ENCODE measurements at regions not wholly inside any gene's neighbourhood (a gene's known extent, or its start where the extent isn't known, plus 50 kb on each side); places are given as distances from the start of the nearest gene placed in this dataset.

- Mint-ChIP-seq H3K27ac (no peak overlapping the region), H3K4me3 (no peak overlapping the region), H3K9me3 (peaks cover 0 to 10% (median 3%) of the 10 kb centered on the region in 7 donors), H3K4me1 (no peaks in the 10 kb centered on the region), H3K27me3 (no peaks in the 10 kb centered on the region), H3K36me3 (no peaks in the 10 kb centered on the region)
- DNase-seq (no peak), ATAC-seq (ENCODE audit: low read depth in 2 of 2) (no peak)
- H3K36me3 ChIP-seq (ENCODE audit: control insufficient read depth, insufficient read depth, low read length): no peaks in the 10 kb centered on the region
- no peaks in the 10 kb centered on the region for H3K27me3 ChIP-seq (ENCODE audit: control insufficient read depth, insufficient read depth, low read length)
- no peak overlapping the region for H3K27ac ChIP-seq (ENCODE audit: insufficient read depth, low read length, poor library complexity, severe bottlenecking)
- H3K4me3 ChIP-seq (ENCODE audit: low read depth, low read length): no peak overlapping the region
- no peaks in the 10 kb centered on the region for H3K4me1 ChIP-seq (ENCODE audit: control insufficient read depth, insufficient read depth, low read length, poor library complexity, severe bottlenecking)
- no peaks in the 10 kb centered on the region for H3K9me3 ChIP-seq (ENCODE audit: control insufficient read depth in 2 of 2, low read length in 2 of 2)
These were observed 1331.3 kb downstream of the AACS start for GRCh38 chr12:126396536-126396935.

GRCh38 chr12:126397071-126397581 lies 1331.9 kb downstream of the AACS start:
- H3K4me3 Mint-ChIP-seq: no peak overlapping the region
- Histone ChIP-seq H3K4me3 (ENCODE audit: low read depth, low read length) (no peak overlapping the region), H3K27me3 (ENCODE audit: control insufficient read depth, insufficient read depth, low read length) (no peaks in the 10 kb centered on the region), H3K36me3 (ENCODE audit: control insufficient read depth, insufficient read depth, low read length) (no peaks in the 10 kb centered on the region), H3K27ac (ENCODE audit: insufficient read depth, low read length, poor library complexity, severe bottlenecking) (no peak overlapping the region), H3K4me1 (ENCODE audit: control insufficient read depth, insufficient read depth, low read length, poor library complexity, severe bottlenecking) (no peaks in the 10 kb centered on the region), H3K9me3 (ENCODE audit: control insufficient read depth in 2 of 2, low read length in 2 of 2) (no peaks in the 10 kb centered on the region)
- H3K27ac Mint-ChIP-seq: no peak overlapping the region
- no peak for ATAC-seq (ENCODE audit: low read depth in 2 of 2)
- H3K27me3 Mint-ChIP-seq: no peaks in the 10 kb centered on the region
- H3K9me3 Mint-ChIP-seq: peaks cover 0 to 10% (median 3%) of the 10 kb centered on the region in 7 donors
- no peak for DNase-seq
- H3K4me1 Mint-ChIP-seq: no peaks in the 10 kb centered on the region
- H3K36me3 Mint-ChIP-seq: no peaks in the 10 kb centered on the region

GRCh38 chr12:126397660-126398059 lies 1332.4 kb downstream of the AACS start:
- H3K27ac ChIP-seq (ENCODE audit: insufficient read depth, low read length, poor library complexity, severe bottlenecking): no peak overlapping the region
- no peaks in the 10 kb centered on the region for H3K36me3 Mint-ChIP-seq
- no peaks in the 10 kb centered on the region for H3K4me1 ChIP-seq (ENCODE audit: control insufficient read depth, insufficient read depth, low read length, poor library complexity, severe bottlenecking)
- H3K27ac Mint-ChIP-seq: no peak overlapping the region
- H3K27me3 ChIP-seq (ENCODE audit: control insufficient read depth, insufficient read depth, low read length): no peaks in the 10 kb centered on the region
- no peak overlapping the region for H3K4me3 ChIP-seq (ENCODE audit: low read depth, low read length)
- no peaks in the 10 kb centered on the region for H3K27me3 Mint-ChIP-seq
- H3K36me3 ChIP-seq (ENCODE audit: control insufficient read depth, insufficient read depth, low read length): no peaks in the 10 kb centered on the region
- no peaks in the 10 kb centered on the region for H3K4me1 Mint-ChIP-seq
- H3K4me3 Mint-ChIP-seq: no peak overlapping the region
- H3K9me3 Mint-ChIP-seq: peaks cover 0 to 10% (median 3%) of the 10 kb centered on the region in 7 donors
- no peaks in the 10 kb centered on the region for H3K9me3 ChIP-seq (ENCODE audit: control insufficient read depth in 2 of 2, low read length in 2 of 2)
- ATAC-seq (ENCODE audit: low read depth in 2 of 2) (no peak), DNase-seq (no peak)

GRCh38 chr12:126400831-126401230 lies 1335.6 kb downstream of the AACS start:
- Mint-ChIP-seq H3K27ac (no peak overlapping the region), H3K9me3 (peaks cover 0 to 14% (median 3%) of the 10 kb centered on the region in 7 donors), H3K36me3 (no peaks in the 10 kb centered on the region), H3K27me3 (no peaks in the 10 kb centered on the region), H3K4me3 (no peak overlapping the region), H3K4me1 (no peaks in the 10 kb centered on the region)
- Histone ChIP-seq H3K36me3 (ENCODE audit: control insufficient read depth, insufficient read depth, low read length) (no peaks in the 10 kb centered on the region), H3K4me1 (ENCODE audit: control insufficient read depth, insufficient read depth, low read length, poor library complexity, severe bottlenecking) (no peaks in the 10 kb centered on the region), H3K9me3 (ENCODE audit: control insufficient read depth in 2 of 2, low read length in 2 of 2) (no peaks in the 10 kb centered on the region), H3K4me3 (ENCODE audit: low read depth, low read length) (no peak overlapping the region), H3K27me3 (ENCODE audit: control insufficient read depth, insufficient read depth, low read length) (no peaks in the 10 kb centered on the region), H3K27ac (ENCODE audit: insufficient read depth, low read length, poor library complexity, severe bottlenecking) (no peak overlapping the region)
- DNase-seq: no peak
- no peak for ATAC-seq (ENCODE audit: low read depth in 2 of 2)

GRCh38 chr12:126404293-126404881 lies 1339.2 kb downstream of the AACS start:
- Histone ChIP-seq H3K4me3 (ENCODE audit: low read depth, low read length) (no peak overlapping the region), H3K27me3 (ENCODE audit: control insufficient read depth, insufficient read depth, low read length) (no peaks in the 10 kb centered on the region), H3K9me3 (ENCODE audit: control insufficient read depth in 2 of 2, low read length in 2 of 2) (peaks cover 0 to 3% of the 10 kb centered on the region in 2 experiments), H3K4me1 (ENCODE audit: control insufficient read depth, insufficient read depth, low read length, poor library complexity, severe bottlenecking) (no peaks in the 10 kb centered on the region), H3K36me3 (ENCODE audit: control insufficient read depth, insufficient read depth, low read length) (no peaks in the 10 kb centered on the region), H3K27ac (ENCODE audit: insufficient read depth, low read length, poor library complexity, severe bottlenecking) (no peak overlapping the region)
- H3K9me3 Mint-ChIP-seq: peaks cover 0 to 7% (median 5%) of the 10 kb centered on the region in 7 donors
- DNase-seq: no peak
- no peaks in the 10 kb centered on the region for H3K36me3 Mint-ChIP-seq
- H3K4me3 Mint-ChIP-seq: no peak overlapping the region
- H3K4me1 Mint-ChIP-seq: no peaks in the 10 kb centered on the region
- H3K27me3 Mint-ChIP-seq: no peaks in the 10 kb centered on the region
- H3K27ac Mint-ChIP-seq: no peak overlapping the region
- no peak for ATAC-seq (ENCODE audit: low read depth in 2 of 2)

- DNase-seq: no peak
- Histone ChIP-seq H3K27me3 (ENCODE audit: control insufficient read depth, insufficient read depth, low read length) (no peaks in the 10 kb centered on the region), H3K9me3 (ENCODE audit: control insufficient read depth in 2 of 2, low read length in 2 of 2) (no peaks in the 10 kb centered on the region), H3K27ac (ENCODE audit: insufficient read depth, low read length, poor library complexity, severe bottlenecking) (no peak overlapping the region), H3K4me3 (ENCODE audit: low read depth, low read length) (no peak overlapping the region), H3K4me1 (ENCODE audit: control insufficient read depth, insufficient read depth, low read length, poor library complexity, severe bottlenecking) (no peaks in the 10 kb centered on the region), H3K36me3 (ENCODE audit: control insufficient read depth, insufficient read depth, low read length) (no peaks in the 10 kb centered on the region)
- peaks cover 3 to 8% (median 5%) of the 10 kb centered on the region in 7 donors for H3K9me3 Mint-ChIP-seq
- no peak overlapping the region for H3K4me3 Mint-ChIP-seq
- no peaks in the 10 kb centered on the region for H3K27me3 Mint-ChIP-seq
- ATAC-seq (ENCODE audit: low read depth in 2 of 2): no peak
- no peak overlapping the region for H3K27ac Mint-ChIP-seq
- no peaks in the 10 kb centered on the region for H3K4me1 Mint-ChIP-seq
- H3K36me3 Mint-ChIP-seq: no peaks in the 10 kb centered on the region
These were observed 1353.2 kb downstream of the AACS start for GRCh38 chr12:126418400-126418799.

- Histone ChIP-seq H3K27me3 (ENCODE audit: control insufficient read depth, insufficient read depth, low read length) (no peaks in the 10 kb centered on the region), H3K4me3 (ENCODE audit: low read depth, low read length) (no peak overlapping the region), H3K36me3 (ENCODE audit: control insufficient read depth, insufficient read depth, low read length) (no peaks in the 10 kb centered on the region), H3K9me3 (ENCODE audit: control insufficient read depth in 2 of 2, low read length in 2 of 2) (no peaks in the 10 kb centered on the region), H3K27ac (ENCODE audit: insufficient read depth, low read length, poor library complexity, severe bottlenecking) (no peak overlapping the region), H3K4me1 (ENCODE audit: control insufficient read depth, insufficient read depth, low read length, poor library complexity, severe bottlenecking) (no peaks in the 10 kb centered on the region)
- Mint-ChIP-seq H3K9me3 (peaks cover 3 to 8% (median 5%) of the 10 kb centered on the region in 7 donors), H3K4me1 (no peaks in the 10 kb centered on the region), H3K27me3 (no peaks in the 10 kb centered on the region), H3K27ac (no peak overlapping the region), H3K36me3 (no peaks in the 10 kb centered on the region), H3K4me3 (no peak overlapping the region)
- DNase-seq (no peak), ATAC-seq (ENCODE audit: low read depth in 2 of 2) (no peak)
These were observed 1353.9 kb downstream of the AACS start for GRCh38 chr12:126419131-126419530.

- DNase-seq: no peak
- Mint-ChIP-seq H3K4me1 (no peaks in the 10 kb centered on the region), H3K36me3 (no peaks in the 10 kb centered on the region), H3K27me3 (no peaks in the 10 kb centered on the region), H3K9me3 (peaks cover 0 to 8% (median 2%) of the 10 kb centered on the region in 7 donors), H3K27ac (no peak overlapping the region), H3K4me3 (no peak overlapping the region)
- no peaks in the 10 kb centered on the region for H3K36me3 ChIP-seq (ENCODE audit: control insufficient read depth, insufficient read depth, low read length)
- no peak overlapping the region for H3K4me3 ChIP-seq (ENCODE audit: low read depth, low read length)
- H3K9me3 ChIP-seq (ENCODE audit: control insufficient read depth in 2 of 2, low read length in 2 of 2): peaks cover 0 to 2% of the 10 kb centered on the region in 2 experiments
- H3K27me3 ChIP-seq (ENCODE audit: control insufficient read depth, insufficient read depth, low read length): no peaks in the 10 kb centered on the region
- ATAC-seq (ENCODE audit: low read depth in 2 of 2): no peak
- no peaks in the 10 kb centered on the region for H3K4me1 ChIP-seq (ENCODE audit: control insufficient read depth, insufficient read depth, low read length, poor library complexity, severe bottlenecking)
- no peak overlapping the region for H3K27ac ChIP-seq (ENCODE audit: insufficient read depth, low read length, poor library complexity, severe bottlenecking)
These were observed 1359.5 kb downstream of the AACS start for GRCh38 chr12:126424696-126425095.
